Liver (tissue), 8 donors: ENCODE measurements at regions not wholly inside any gene's neighbourhood (a gene's known extent, or its start where the extent isn't known, plus 50 kb on each side); places are given as distances from the start of the nearest gene placed in this dataset.

Experiments
- DNase-seq: peaks from one replicate; pipeline ENCODE4 v3.0.0-alpha.2; 2017; ENCODE audit warnings: low spot score
- H3K27ac ChIP-seq, 2 donors: one replicate each; pipeline ENCODE4 v1.7.0; 2013; ENCODE audit warnings: inconsistent platforms in 2 of 2, low read length in 2 of 2, control low read depth in 1 of 2, low read depth in 1 of 2, mild to moderate bottlenecking in 1 of 2
- H3K27me3 ChIP-seq, 4 donors: one replicate each; pipeline versions ENCODE4 v1.6.1 to v1.7.0; 2013; ENCODE audit warnings: low read length in 3 of 4, inconsistent platforms in 1 of 4, mild to moderate bottlenecking in 1 of 4, moderate library complexity in 1 of 4; ENCODE audit not compliant: control insufficient read depth in 4 of 4, insufficient read depth in 4 of 4
- H3K36me3 ChIP-seq, 4 donors: one replicate each; pipeline versions ENCODE4 v1.6.1 to v1.7.0; 2013; ENCODE audit warnings: low read length in 3 of 4, mild to moderate bottlenecking in 3 of 4, low read depth in 1 of 4, moderate library complexity in 1 of 4; ENCODE audit not compliant: control insufficient read depth in 4 of 4, insufficient read depth in 3 of 4
- H3K4me1 ChIP-seq, 4 donors: one replicate each; pipeline versions ENCODE4 v1.6.1 to v1.7.0; 2013; ENCODE audit warnings: low read length in 3 of 4, mild to moderate bottlenecking in 3 of 4, moderate library complexity in 1 of 4; ENCODE audit not compliant: control insufficient read depth in 4 of 4, insufficient read depth in 4 of 4
- H3K4me3 ChIP-seq, 3 donors: one replicate each; pipeline versions ENCODE4 v1.6.1 to v1.7.0; 2013; ENCODE audit warnings: low read length in 3 of 3, control low read depth in 1 of 3, low read depth in 1 of 3, mild to moderate bottlenecking in 1 of 3
- H3K9ac ChIP-seq, 2 donors: one replicate each; pipeline ENCODE4 v1.7.0; 2013; ENCODE audit warnings: low read length in 2 of 2, mild to moderate bottlenecking in 2 of 2, moderate library complexity in 2 of 2, control low read depth in 1 of 2, low read depth in 1 of 2
- H3K9me3 ChIP-seq, 4 donors: one replicate each; pipeline versions ENCODE4 v1.6.1 to v1.7.0; 2013; ENCODE audit warnings: low read length in 3 of 4; ENCODE audit not compliant: control insufficient read depth in 4 of 4
- FOXA1 ChIP-seq: IDR thresholded peaks from 2 replicates; pipeline ENCODE4 v1.6.1; 2016; ENCODE audit warnings: antibody characterized with exemption
- GABPA ChIP-seq, 2 donors: IDR thresholded peaks in 1 of 2; conservative IDR thresholded peaks in 1 of 2; 2 replicates each; pipeline ENCODE4 v1.6.1; 2016; ENCODE audit warnings: antibody characterized with exemption in 2 of 2, mild to moderate bottlenecking in 1 of 2, moderate library complexity in 1 of 2
- HNF4A ChIP-seq, 2 donors: conservative IDR thresholded peaks; 2 replicates each; pipeline ENCODE4 v1.6.1; 2016; ENCODE audit warnings: antibody characterized with exemption in 2 of 2, mild to moderate bottlenecking in 2 of 2
- JUND ChIP-seq, 2 donors: IDR thresholded peaks; 2 replicates each; pipeline ENCODE4 v1.6.1; 2016; ENCODE audit warnings: antibody characterized with exemption in 2 of 2
- NR2F2 ChIP-seq: IDR thresholded peaks from 2 replicates; pipeline ENCODE4 v1.6.1; 2016; ENCODE audit warnings: antibody characterized with exemption
- RAD21 ChIP-seq, 2 donors: IDR thresholded peaks; 2 replicates each; pipeline ENCODE4 v1.6.1; 2016; ENCODE audit warnings: antibody characterized with exemption in 2 of 2, mild to moderate bottlenecking in 2 of 2
- RXRA ChIP-seq, 2 donors: IDR thresholded peaks; 2 replicates each; pipeline ENCODE4 v1.6.1; 2017 to 2018; ENCODE audit warnings: antibody characterized with exemption in 2 of 2, mild to moderate bottlenecking in 1 of 2
- SP1 ChIP-seq: IDR thresholded peaks from 2 replicates; pipeline ENCODE4 v1.6.1; 2018; ENCODE audit warnings: antibody characterized with exemption, mild to moderate bottlenecking
- TAF1 ChIP-seq: conservative IDR thresholded peaks from 2 replicates; pipeline ENCODE4 v1.6.1; 2016; ENCODE audit warnings: antibody characterized with exemption, mild to moderate bottlenecking
- YY1 ChIP-seq: IDR thresholded peaks from 2 replicates; pipeline ENCODE4 v1.6.1; 2016; ENCODE audit warnings: antibody characterized with exemption, mild to moderate bottlenecking
- WGBS: extraction: QIAGEN DNeasy Blood & Tissue Kit; methylation state at CpG from one replicate; pipeline ENCODE4 v1.1.7; 2013; 5-methylcytosine and 5-hydroxymethylcytosine counted together
- TF ChIP-seq, protein P1 (sequence below): IDR thresholded peaks from 2 replicates; pipeline ENCODE4 v1.6.1; 2016; ENCODE audit warnings: antibody characterized with exemption
- TF ChIP-seq, protein P2 (sequence below): fragments of 150-350 bp; IDR thresholded peaks from 2 replicates; pipeline ENCODE4 v1.5.1; 2017; ENCODE audit warnings: improper control_type of control experiment, low read depth, low read length; ENCODE audit not compliant: missing input control
- TF ChIP-seq, protein P3 (sequence below): IDR thresholded peaks from 2 replicates; pipeline ENCODE4 v1.6.1; 2016; ENCODE audit warnings: antibody characterized with exemption, mild to moderate bottlenecking
- TF ChIP-seq, protein P4 (sequence below): IDR thresholded peaks from 2 replicates; pipeline ENCODE4 v1.6.1; 2016; ENCODE audit warnings: antibody characterized with exemption
- TF ChIP-seq, protein P5 (sequence below): IDR thresholded peaks from 2 replicates; pipeline ENCODE4 v1.6.1; 2016; ENCODE audit warnings: antibody characterized with exemption
- donor health status: healthy.
- donor health status: healthy.
- donor health status: healthy.
- donor health status: healthy.
- donor health status: healthy.

DNA sequence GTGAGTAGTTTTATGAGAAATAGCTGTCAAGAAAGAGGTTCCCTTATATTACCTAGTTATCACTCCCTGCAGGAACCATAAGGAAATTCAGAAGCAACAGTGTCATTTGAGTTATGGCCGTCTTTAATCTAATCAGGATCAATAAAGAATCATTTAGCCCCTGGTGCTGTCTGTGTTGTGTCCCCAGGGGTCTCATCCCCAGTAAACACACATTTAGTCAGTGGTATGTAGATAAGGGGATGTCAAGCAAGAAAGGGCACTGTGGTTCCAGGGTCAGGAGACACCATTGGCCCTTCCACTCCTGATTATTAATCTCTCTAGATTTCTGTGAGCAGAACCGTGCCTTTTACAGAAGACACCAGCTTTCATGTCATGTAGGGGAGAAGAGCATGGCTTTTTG is 158.0 kb upstream of the SEMA6A start:
- Histone ChIP-seq H3K4me1 (no peaks in the 10 kb centered on the region), H3K27me3 (peaks cover 0 to 13% (median 0%) of the 10 kb centered on the region in 4 donors), H3K4me3 (no peak overlapping the region), H3K9me3 (no peaks in the 10 kb centered on the region), H3K27ac (no peak overlapping the region), H3K9ac (no peak overlapping the region), H3K36me3 (no peaks in the 10 kb centered on the region)
- DNase-seq, result no peak
- TF ChIP-seq YY1 (no peak), GABPA (IDR thresholded peaks at IDR 0.05 in 1 of 2, conservative IDR thresholded peaks at IDR 0.05 in 1 of 2) (no peak), HNF4A (conservative IDR thresholded peaks at IDR 0.05) (no peak), TAF1 (no peak), RAD21 (IDR thresholded peaks at IDR 0.05) (no peak), SP1 (no peak), RXRA (IDR thresholded peaks at IDR 0.05) (no peak), NR2F2 (no peak), FOXA1 (no peak)
- TF ChIP-seq, protein P1, sequence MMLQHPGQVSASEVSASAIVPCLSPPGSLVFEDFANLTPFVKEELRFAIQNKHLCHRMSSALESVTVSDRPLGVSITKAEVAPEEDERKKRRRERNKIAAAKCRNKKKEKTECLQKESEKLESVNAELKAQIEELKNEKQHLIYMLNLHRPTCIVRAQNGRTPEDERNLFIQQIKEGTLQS, result no peak
- TF ChIP-seq, protein P2, sequence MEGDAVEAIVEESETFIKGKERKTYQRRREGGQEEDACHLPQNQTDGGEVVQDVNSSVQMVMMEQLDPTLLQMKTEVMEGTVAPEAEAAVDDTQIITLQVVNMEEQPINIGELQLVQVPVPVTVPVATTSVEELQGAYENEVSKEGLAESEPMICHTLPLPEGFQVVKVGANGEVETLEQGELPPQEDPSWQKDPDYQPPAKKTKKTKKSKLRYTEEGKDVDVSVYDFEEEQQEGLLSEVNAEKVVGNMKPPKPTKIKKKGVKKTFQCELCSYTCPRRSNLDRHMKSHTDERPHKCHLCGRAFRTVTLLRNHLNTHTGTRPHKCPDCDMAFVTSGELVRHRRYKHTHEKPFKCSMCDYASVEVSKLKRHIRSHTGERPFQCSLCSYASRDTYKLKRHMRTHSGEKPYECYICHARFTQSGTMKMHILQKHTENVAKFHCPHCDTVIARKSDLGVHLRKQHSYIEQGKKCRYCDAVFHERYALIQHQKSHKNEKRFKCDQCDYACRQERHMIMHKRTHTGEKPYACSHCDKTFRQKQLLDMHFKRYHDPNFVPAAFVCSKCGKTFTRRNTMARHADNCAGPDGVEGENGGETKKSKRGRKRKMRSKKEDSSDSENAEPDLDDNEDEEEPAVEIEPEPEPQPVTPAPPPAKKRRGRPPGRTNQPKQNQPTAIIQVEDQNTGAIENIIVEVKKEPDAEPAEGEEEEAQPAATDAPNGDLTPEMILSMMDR, result no peak
- TF ChIP-seq, protein P3, sequence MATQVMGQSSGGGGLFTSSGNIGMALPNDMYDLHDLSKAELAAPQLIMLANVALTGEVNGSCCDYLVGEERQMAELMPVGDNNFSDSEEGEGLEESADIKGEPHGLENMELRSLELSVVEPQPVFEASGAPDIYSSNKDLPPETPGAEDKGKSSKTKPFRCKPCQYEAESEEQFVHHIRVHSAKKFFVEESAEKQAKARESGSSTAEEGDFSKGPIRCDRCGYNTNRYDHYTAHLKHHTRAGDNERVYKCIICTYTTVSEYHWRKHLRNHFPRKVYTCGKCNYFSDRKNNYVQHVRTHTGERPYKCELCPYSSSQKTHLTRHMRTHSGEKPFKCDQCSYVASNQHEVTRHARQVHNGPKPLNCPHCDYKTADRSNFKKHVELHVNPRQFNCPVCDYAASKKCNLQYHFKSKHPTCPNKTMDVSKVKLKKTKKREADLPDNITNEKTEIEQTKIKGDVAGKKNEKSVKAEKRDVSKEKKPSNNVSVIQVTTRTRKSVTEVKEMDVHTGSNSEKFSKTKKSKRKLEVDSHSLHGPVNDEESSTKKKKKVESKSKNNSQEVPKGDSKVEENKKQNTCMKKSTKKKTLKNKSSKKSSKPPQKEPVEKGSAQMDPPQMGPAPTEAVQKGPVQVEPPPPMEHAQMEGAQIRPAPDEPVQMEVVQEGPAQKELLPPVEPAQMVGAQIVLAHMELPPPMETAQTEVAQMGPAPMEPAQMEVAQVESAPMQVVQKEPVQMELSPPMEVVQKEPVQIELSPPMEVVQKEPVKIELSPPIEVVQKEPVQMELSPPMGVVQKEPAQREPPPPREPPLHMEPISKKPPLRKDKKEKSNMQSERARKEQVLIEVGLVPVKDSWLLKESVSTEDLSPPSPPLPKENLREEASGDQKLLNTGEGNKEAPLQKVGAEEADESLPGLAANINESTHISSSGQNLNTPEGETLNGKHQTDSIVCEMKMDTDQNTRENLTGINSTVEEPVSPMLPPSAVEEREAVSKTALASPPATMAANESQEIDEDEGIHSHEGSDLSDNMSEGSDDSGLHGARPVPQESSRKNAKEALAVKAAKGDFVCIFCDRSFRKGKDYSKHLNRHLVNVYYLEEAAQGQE, result no peak
- TF ChIP-seq, protein P4, sequence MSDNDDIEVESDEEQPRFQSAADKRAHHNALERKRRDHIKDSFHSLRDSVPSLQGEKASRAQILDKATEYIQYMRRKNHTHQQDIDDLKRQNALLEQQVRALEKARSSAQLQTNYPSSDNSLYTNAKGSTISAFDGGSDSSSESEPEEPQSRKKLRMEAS, result no peak
- TF ChIP-seq, protein P5, sequence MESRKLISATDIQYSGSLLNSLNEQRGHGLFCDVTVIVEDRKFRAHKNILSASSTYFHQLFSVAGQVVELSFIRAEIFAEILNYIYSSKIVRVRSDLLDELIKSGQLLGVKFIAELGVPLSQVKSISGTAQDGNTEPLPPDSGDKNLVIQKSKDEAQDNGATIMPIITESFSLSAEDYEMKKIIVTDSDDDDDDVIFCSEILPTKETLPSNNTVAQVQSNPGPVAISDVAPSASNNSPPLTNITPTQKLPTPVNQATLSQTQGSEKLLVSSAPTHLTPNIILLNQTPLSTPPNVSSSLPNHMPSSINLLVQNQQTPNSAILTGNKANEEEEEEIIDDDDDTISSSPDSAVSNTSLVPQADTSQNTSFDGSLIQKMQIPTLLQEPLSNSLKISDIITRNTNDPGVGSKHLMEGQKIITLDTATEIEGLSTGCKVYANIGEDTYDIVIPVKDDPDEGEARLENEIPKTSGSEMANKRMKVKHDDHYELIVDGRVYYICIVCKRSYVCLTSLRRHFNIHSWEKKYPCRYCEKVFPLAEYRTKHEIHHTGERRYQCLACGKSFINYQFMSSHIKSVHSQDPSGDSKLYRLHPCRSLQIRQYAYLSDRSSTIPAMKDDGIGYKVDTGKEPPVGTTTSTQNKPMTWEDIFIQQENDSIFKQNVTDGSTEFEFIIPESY, result no peak
- 59% methylated on average over 2 of the region's 2 CpGs for WGBS

DNA sequence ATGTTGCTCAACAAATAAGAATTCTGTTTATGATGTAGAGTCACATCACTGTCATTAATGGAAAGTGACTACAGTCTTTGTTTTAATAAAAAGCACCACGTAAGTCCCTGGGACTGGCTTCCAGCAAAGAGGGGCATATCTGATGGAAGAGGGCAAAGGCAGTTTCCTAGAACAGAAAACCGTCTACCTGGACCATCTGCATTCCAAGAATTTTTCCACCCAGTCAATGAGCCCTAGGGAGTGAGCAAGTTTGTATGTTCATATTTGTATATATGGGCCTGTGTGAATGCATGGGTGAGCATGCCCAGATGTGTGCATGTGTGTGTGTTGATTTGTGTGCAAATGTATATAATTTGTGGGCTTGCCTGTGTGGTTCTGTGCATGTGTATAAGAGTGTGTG is 156.8 kb upstream of the SEMA6A start:
- no peak overlapping the region for H3K4me3 ChIP-seq
- no peaks in the 10 kb centered on the region for H3K36me3 ChIP-seq
- 75% methylated on average over 2 of the region's 2 CpGs for WGBS
- peaks cover 0 to 13% (median 0%) of the 10 kb centered on the region in 4 donors for H3K27me3 ChIP-seq
- H3K4me1 ChIP-seq, result no peaks in the 10 kb centered on the region
- H3K9ac ChIP-seq, result no peak overlapping the region
- H3K27ac ChIP-seq, result no peak overlapping the region
- H3K9me3 ChIP-seq, result no peaks in the 10 kb centered on the region
- TF ChIP-seq, protein P1, result no peak
- TF ChIP-seq JUND (IDR thresholded peaks at IDR 0.05), result no peak
- DNase-seq, result no peak
